ENCODE measurements at regions not wholly inside any gene's neighbourhood (a gene's known extent, or its start where the extent isn't known, plus 50 kb on each side); places are given as distances from the start of the nearest gene placed in this dataset.

DNA sequence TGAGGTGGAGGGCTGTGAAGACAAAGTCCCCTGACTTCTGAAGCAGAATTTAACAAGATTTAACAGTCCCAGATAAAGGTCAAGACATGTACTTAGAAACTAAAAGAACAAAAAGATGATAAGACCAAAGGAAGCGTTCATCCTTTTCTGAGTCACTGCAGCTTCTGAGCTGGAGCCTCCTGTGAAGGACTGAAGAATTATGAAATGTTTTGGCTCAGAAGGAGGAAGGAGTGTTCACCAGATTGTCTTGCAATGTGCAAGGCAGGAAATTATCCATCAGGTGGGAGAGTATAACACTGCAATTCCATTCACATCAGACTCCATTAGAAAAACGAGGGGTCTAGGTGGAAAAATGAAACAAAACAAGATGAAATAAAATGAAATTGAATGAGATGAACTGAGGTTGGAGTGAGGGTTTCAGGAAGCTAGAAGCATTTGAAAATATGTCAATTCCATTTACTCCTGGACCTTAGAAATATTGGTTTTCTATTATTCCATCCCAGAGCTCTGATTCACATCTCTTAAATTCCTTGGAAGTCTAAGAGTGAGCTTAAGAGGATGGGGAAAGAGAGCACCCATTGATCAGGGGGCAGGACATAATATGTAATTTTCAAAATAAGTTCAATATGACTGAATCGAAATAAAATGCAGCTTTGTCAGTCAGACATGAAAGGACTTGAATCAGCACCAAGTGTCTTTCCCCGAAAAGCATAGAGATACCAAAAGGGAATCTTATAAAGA lies 186.1 kb upstream of the LNX1 start:
- H2AFZ ChIP-seq (ENCODE audit: low read length): no peak overlapping the region
- H3K4me2 ChIP-seq (ENCODE audit: extremely low read depth, insufficient read depth, low read length): peak overlapping the region; percentile 5

GRCh38 chr4:53776141-53776540 lies 184.9 kb upstream of the LNX1 start:
- no peaks in the 10 kb centered on the region for H3K9me3 ChIP-seq (ENCODE audit: control insufficient read depth, insufficient read depth, low read depth, low read length)
- H3K4me3 ChIP-seq (replicated peaks in 1 of 4; ENCODE audit: control extremely low read depth in 1 of 4, insufficient read depth in 1 of 4, low read depth in 3 of 4, low read length in 4 of 4): no peak overlapping the region
- no peaks in the 10 kb centered on the region for H3K27me3 ChIP-seq (ENCODE audit: control insufficient read depth, insufficient read depth, low read length)
- TF ChIP-seq EZH2 (IDR thresholded peaks at IDR 0.05; ENCODE audit: low read length, missing control alignments): no peak
- H2AFZ ChIP-seq (ENCODE audit: low read length): no peak overlapping the region
- no peaks in the 10 kb centered on the region for H3K36me3 ChIP-seq (ENCODE audit: control insufficient read depth, insufficient read depth, low read length)
- no peak for DNase-seq (ENCODE audit: low read depth in 2 of 2)
- no peak overlapping the region for H3K27ac ChIP-seq (ENCODE audit: insufficient read depth, low read length)
- H3K4me2 ChIP-seq (ENCODE audit: extremely low read depth, insufficient read depth, low read length): no peak overlapping the region
- H3K9ac ChIP-seq (ENCODE audit: insufficient read depth, low read length): no peak overlapping the region
- H3K79me2 ChIP-seq (ENCODE audit: control insufficient read depth, insufficient read depth, low read length): no peaks in the 10 kb centered on the region
- H3K4me1 ChIP-seq (ENCODE audit: control insufficient read depth, extremely low read depth, insufficient read depth, low read length): peaks cover 4% of the 10 kb centered on the region
- no peaks in the 10 kb centered on the region for H4K20me1 ChIP-seq (ENCODE audit: control insufficient read depth, extremely low read depth, insufficient read depth, low read length)

More for the DNA sequence above, 186.1 kb upstream of the LNX1 start:
- H3K9ac ChIP-seq (ENCODE audit: insufficient read depth, low read length): no peak overlapping the region
- no peak for TF ChIP-seq EZH2 (IDR thresholded peaks at IDR 0.05; ENCODE audit: low read length, missing control alignments)
- TF ChIP-seq, protein P1, sequence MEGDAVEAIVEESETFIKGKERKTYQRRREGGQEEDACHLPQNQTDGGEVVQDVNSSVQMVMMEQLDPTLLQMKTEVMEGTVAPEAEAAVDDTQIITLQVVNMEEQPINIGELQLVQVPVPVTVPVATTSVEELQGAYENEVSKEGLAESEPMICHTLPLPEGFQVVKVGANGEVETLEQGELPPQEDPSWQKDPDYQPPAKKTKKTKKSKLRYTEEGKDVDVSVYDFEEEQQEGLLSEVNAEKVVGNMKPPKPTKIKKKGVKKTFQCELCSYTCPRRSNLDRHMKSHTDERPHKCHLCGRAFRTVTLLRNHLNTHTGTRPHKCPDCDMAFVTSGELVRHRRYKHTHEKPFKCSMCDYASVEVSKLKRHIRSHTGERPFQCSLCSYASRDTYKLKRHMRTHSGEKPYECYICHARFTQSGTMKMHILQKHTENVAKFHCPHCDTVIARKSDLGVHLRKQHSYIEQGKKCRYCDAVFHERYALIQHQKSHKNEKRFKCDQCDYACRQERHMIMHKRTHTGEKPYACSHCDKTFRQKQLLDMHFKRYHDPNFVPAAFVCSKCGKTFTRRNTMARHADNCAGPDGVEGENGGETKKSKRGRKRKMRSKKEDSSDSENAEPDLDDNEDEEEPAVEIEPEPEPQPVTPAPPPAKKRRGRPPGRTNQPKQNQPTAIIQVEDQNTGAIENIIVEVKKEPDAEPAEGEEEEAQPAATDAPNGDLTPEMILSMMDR (conservative IDR thresholded peaks at IDR 0.05 in 1 of 2, IDR thresholded peaks at IDR 0.05 in 1 of 2; ENCODE audit: low read depth in 1 of 2, low read length in 2 of 2): no peak
- H3K4me3 ChIP-seq (replicated peaks in 1 of 4; ENCODE audit: control extremely low read depth in 1 of 4, insufficient read depth in 1 of 4, low read depth in 3 of 4, low read length in 4 of 4): no peak overlapping the region
- no peak overlapping the region for H3K27ac ChIP-seq (ENCODE audit: insufficient read depth, low read length)
- no peaks in the 10 kb centered on the region for H3K9me3 ChIP-seq (ENCODE audit: control insufficient read depth, insufficient read depth, low read depth, low read length)
- peak; percentile 76 to 87 for DNase-seq (ENCODE audit: low read depth in 2 of 2)
- peaks cover 7% of the 10 kb centered on the region for H3K4me1 ChIP-seq (ENCODE audit: control insufficient read depth, extremely low read depth, insufficient read depth, low read length)
- no peaks in the 10 kb centered on the region for H3K79me2 ChIP-seq (ENCODE audit: control insufficient read depth, insufficient read depth, low read length)
- H3K36me3 ChIP-seq (ENCODE audit: control insufficient read depth, insufficient read depth, low read length): no peaks in the 10 kb centered on the region
- H4K20me1 ChIP-seq (ENCODE audit: control insufficient read depth, extremely low read depth, insufficient read depth, low read length): no peaks in the 10 kb centered on the region
- H3K27me3 ChIP-seq (ENCODE audit: control insufficient read depth, insufficient read depth, low read length): no peaks in the 10 kb centered on the region

DNA sequence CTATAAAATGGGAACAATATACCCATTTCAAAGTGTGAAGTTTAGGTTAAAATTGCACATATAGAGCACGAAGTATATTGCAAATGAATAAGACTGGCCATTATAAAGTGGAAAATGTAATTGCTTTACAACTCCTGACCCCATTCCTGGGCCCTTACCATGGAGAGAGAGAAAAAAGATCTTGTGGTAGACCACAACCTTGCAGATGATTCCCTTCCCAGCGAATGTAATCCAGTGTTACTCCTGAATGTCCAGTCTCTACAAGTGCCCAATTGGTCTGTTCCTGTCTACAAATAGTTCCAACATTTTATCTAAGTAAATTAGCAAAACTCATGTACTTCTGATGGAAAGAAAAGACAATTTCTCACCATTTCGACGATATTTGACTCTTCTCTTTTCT lies 184.1 kb upstream of the LNX1 start:
- peak in 1 of 2 donors; percentile 69 for DNase-seq (ENCODE audit: low read depth in 2 of 2)

More for the DNA sequence above, 184.1 kb upstream of the LNX1 start:
- no peaks in the 10 kb centered on the region for H3K27me3 ChIP-seq (ENCODE audit: control insufficient read depth, insufficient read depth, low read length)
- H3K4me3 ChIP-seq (replicated peaks in 1 of 4; ENCODE audit: control extremely low read depth in 1 of 4, insufficient read depth in 1 of 4, low read depth in 3 of 4, low read length in 4 of 4): no peak overlapping the region
- no peaks in the 10 kb centered on the region for H3K79me2 ChIP-seq (ENCODE audit: control insufficient read depth, insufficient read depth, low read length)
- no peak overlapping the region for H3K4me2 ChIP-seq (ENCODE audit: extremely low read depth, insufficient read depth, low read length)
- H3K9me3 ChIP-seq (ENCODE audit: control insufficient read depth, insufficient read depth, low read depth, low read length): no peaks in the 10 kb centered on the region
- no peak overlapping the region for H2AFZ ChIP-seq (ENCODE audit: low read length)
- no peaks in the 10 kb centered on the region for H3K36me3 ChIP-seq (ENCODE audit: control insufficient read depth, insufficient read depth, low read length)
- H3K4me1 ChIP-seq (ENCODE audit: control insufficient read depth, extremely low read depth, insufficient read depth, low read length): peaks cover 4% of the 10 kb centered on the region
- H3K9ac ChIP-seq (ENCODE audit: insufficient read depth, low read length): no peak overlapping the region
- no peak overlapping the region for H3K27ac ChIP-seq (ENCODE audit: insufficient read depth, low read length)
- H4K20me1 ChIP-seq (ENCODE audit: control insufficient read depth, extremely low read depth, insufficient read depth, low read length): no peaks in the 10 kb centered on the region
- TF ChIP-seq, protein P1 (conservative IDR thresholded peaks at IDR 0.05 in 1 of 2, IDR thresholded peaks at IDR 0.05 in 1 of 2; ENCODE audit: low read depth in 1 of 2, low read length in 2 of 2): no peak
- TF ChIP-seq EZH2 (IDR thresholded peaks at IDR 0.05; ENCODE audit: low read length, missing control alignments): no peak
